ENCODE measurements at regions not wholly inside any gene's neighbourhood (a gene's known extent, or its start where the extent isn't known, plus 50 kb on each side); places are given as distances from the start of the nearest gene placed in this dataset.

DNA sequence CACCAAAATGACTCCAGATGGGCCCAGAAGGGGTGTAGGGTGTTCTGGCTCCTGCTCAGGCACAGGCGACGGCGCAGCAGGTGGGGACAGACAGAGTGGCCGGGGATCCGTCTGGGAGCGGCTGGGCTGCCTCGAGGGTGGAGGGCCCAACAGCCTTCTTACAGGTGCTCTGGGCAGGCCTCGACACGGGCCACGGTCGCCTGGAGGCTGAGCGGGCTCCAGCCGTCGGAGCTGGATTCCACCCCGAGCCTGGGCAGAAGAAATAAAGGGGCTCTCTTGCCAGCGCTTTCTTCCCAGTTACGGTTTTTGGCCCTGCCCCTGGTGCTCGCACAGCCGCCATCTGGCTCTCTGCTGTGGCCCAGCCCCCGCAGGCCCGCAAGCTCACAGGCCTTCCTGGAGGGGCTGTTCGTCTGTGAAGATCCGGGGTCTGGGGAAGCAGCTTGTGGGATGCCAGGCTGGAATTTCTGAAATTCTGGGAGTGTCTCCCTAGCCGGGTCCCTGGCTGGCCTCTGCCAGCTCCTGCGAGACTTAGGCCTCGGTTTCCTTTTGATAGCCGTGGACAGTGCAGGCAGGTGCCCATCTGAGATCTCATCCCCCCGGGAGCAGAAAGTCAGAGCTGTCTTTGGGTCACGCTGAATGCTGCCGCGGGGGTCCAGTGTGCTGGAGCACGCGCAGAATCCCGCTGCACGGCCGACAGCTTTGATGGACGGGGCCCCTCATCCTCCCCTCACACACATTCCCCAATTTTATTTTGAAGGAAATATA is 122.7 kb downstream of the PAPOLA start:
- TF ChIP-seq, protein P1, sequence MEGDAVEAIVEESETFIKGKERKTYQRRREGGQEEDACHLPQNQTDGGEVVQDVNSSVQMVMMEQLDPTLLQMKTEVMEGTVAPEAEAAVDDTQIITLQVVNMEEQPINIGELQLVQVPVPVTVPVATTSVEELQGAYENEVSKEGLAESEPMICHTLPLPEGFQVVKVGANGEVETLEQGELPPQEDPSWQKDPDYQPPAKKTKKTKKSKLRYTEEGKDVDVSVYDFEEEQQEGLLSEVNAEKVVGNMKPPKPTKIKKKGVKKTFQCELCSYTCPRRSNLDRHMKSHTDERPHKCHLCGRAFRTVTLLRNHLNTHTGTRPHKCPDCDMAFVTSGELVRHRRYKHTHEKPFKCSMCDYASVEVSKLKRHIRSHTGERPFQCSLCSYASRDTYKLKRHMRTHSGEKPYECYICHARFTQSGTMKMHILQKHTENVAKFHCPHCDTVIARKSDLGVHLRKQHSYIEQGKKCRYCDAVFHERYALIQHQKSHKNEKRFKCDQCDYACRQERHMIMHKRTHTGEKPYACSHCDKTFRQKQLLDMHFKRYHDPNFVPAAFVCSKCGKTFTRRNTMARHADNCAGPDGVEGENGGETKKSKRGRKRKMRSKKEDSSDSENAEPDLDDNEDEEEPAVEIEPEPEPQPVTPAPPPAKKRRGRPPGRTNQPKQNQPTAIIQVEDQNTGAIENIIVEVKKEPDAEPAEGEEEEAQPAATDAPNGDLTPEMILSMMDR (IDR thresholded peaks at IDR 0.05; ENCODE audit: insufficient read depth, low read depth, low read length), result no peak
- no peak for TF ChIP-seq EZH2 (IDR thresholded peaks at IDR 0.05; ENCODE audit: insufficient read depth, low read length)
- no peaks in the 10 kb centered on the region for H4K20me1 ChIP-seq (ENCODE audit: insufficient read depth, low read length)
- DNase-seq (ENCODE audit: low read depth), result no peak
- no peaks in the 10 kb centered on the region for H3K79me2 ChIP-seq (ENCODE audit: insufficient read depth, low read length)
- no peak overlapping the region for H3K4me2 ChIP-seq (ENCODE audit: low read length)
- H3K9ac ChIP-seq (ENCODE audit: low read length), result no peak overlapping the region
- peaks cover 3% of the 10 kb centered on the region for H3K9me3 ChIP-seq (ENCODE audit: insufficient read depth, low read depth, low read length)
- no peaks in the 10 kb centered on the region for H3K27me3 ChIP-seq (ENCODE audit: insufficient read depth, low read length)
- H3K4me3 ChIP-seq (ENCODE audit: insufficient read depth, low read depth, low read length), result no peak overlapping the region
- Mint-ChIP-seq H3K27me3 (ENCODE audit: low read depth, unreplicated experiment) (peaks cover 35% of the 10 kb centered on the region), H3K36me3 (ENCODE audit: low read depth, unreplicated experiment) (no peaks in the 10 kb centered on the region), H3K9me3 (ENCODE audit: unreplicated experiment) (peaks cover 3% of the 10 kb centered on the region), H3K4me1 (ENCODE audit: low read depth, unreplicated experiment) (no peaks in the 10 kb centered on the region), H3K4me3 (ENCODE audit: unreplicated experiment) (no peak overlapping the region), H3K27ac (ENCODE audit: unreplicated experiment) (no peak overlapping the region)
- no peak for FAIRE-seq
- no peaks in the 10 kb centered on the region for H3K36me3 ChIP-seq (ENCODE audit: insufficient read depth, low read length)
- H3K4me1 ChIP-seq (ENCODE audit: insufficient read depth, low read length), result no peaks in the 10 kb centered on the region
- no peak overlapping the region for H2AFZ ChIP-seq (ENCODE audit: low read depth, low read length)
- no peak overlapping the region for H3K27ac ChIP-seq (ENCODE audit: low read depth, low read length)

DNA sequence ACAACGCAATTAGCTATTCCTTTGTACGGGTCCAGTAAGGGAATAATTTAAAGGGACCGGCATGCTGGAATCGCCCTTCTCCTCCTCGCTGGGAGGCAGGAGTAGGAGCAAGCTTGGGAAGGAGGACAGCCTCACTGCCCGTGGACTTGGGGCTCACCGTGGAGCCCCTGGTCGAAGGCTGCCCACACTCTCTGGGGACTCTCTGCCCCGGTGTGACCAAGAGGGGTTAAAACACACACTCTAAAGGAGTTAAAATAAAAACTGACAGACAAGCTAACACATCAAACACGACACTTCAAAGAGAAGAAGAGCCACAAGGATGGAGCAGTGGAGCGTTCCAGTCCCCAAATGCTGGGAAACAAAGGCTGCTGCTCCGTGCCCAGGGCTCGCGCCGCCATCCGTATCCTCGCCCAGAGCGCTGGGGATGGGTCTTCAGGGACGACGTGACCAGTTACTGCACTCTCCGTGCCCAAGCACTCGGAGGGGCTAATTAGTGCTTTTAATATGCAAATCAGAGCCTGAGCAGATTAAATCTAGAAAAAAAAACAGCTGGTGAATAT is 123.3 kb downstream of the PAPOLA start:
- no peak overlapping the region for H3K4me2 ChIP-seq (ENCODE audit: low read length)
- H4K20me1 ChIP-seq (ENCODE audit: insufficient read depth, low read length), result no peaks in the 10 kb centered on the region
- no peaks in the 10 kb centered on the region for H3K79me2 ChIP-seq (ENCODE audit: insufficient read depth, low read length)
- H3K4me1 Mint-ChIP-seq (ENCODE audit: low read depth, unreplicated experiment), result no peaks in the 10 kb centered on the region
- no peak overlapping the region for H3K27ac Mint-ChIP-seq (ENCODE audit: unreplicated experiment)
- DNase-seq (ENCODE audit: low read depth), result no peak
- H3K27me3 Mint-ChIP-seq (ENCODE audit: low read depth, unreplicated experiment), result peaks cover 34% of the 10 kb centered on the region
- no peak overlapping the region for H3K27ac ChIP-seq (ENCODE audit: low read depth, low read length)
- H3K9me3 Mint-ChIP-seq (ENCODE audit: unreplicated experiment), result peaks cover 5% of the 10 kb centered on the region
- no peak overlapping the region for H3K4me3 ChIP-seq (ENCODE audit: insufficient read depth, low read depth, low read length)
- FAIRE-seq, result no peak
- H3K4me3 Mint-ChIP-seq (ENCODE audit: unreplicated experiment), result no peak overlapping the region
- no peaks in the 10 kb centered on the region for H3K27me3 ChIP-seq (ENCODE audit: insufficient read depth, low read length)
- H3K9me3 ChIP-seq (ENCODE audit: insufficient read depth, low read depth, low read length), result peaks cover 3% of the 10 kb centered on the region
- H3K9ac ChIP-seq (ENCODE audit: low read length), result no peak overlapping the region
- H3K36me3 ChIP-seq (ENCODE audit: insufficient read depth, low read length), result no peaks in the 10 kb centered on the region
- no peaks in the 10 kb centered on the region for H3K4me1 ChIP-seq (ENCODE audit: insufficient read depth, low read length)
- H2AFZ ChIP-seq (ENCODE audit: low read depth, low read length), result no peak overlapping the region
- TF ChIP-seq, protein P1 (IDR thresholded peaks at IDR 0.05; ENCODE audit: insufficient read depth, low read depth, low read length), result no peak
- no peak for TF ChIP-seq EZH2 (IDR thresholded peaks at IDR 0.05; ENCODE audit: insufficient read depth, low read length)
- H3K36me3 Mint-ChIP-seq (ENCODE audit: low read depth, unreplicated experiment), result no peaks in the 10 kb centered on the region

Data from astrocyte (in vitro differentiated cells and primary cell).